OCI-LY3 (cell line): ENCODE measurements at regions not wholly inside any gene's neighbourhood (a gene's known extent, or its start where the extent isn't known, plus 50 kb on each side); places are given as distances from the start of the nearest gene placed in this dataset.

ENCODE experiments used
- H2AFZ ChIP-seq: fragments of 200-600, 300-600 bp; shearing (Covaris generic); 2 replicates; pipeline ENCODE4 v1.6.0; 2014; ENCODE audit warnings: antibody characterized with exemption, low read depth, low read length
- H3K27ac ChIP-seq: fragments of 200-600, 300-600 bp; sonication (generic); 2 replicates; pipeline ENCODE4 v1.5.1; 2014; ENCODE audit warnings: mild to moderate bottlenecking, low read length, moderate library complexity, mixed read lengths
- H3K27me3 ChIP-seq: fragments of 200-600, 300-600 bp; sonication (generic); 2 replicates; pipeline ENCODE4 v1.6.1; 2014; ENCODE audit warnings: low read depth, low read length, mixed read lengths
- H3K36me3 ChIP-seq: fragments of 200-600, 300-600 bp; sonication (generic); replicated peaks from 2 replicates; pipeline ENCODE3; 2014; ENCODE audit warnings: low read depth, low read length, mixed read lengths
- H3K4me1 ChIP-seq: fragments of 300-600, 200-600 bp; sonication (generic); 2 replicates; pipeline ENCODE4 v1.6.1; 2014; ENCODE audit warnings: low read length, mixed read lengths
- H3K4me2 ChIP-seq: fragments of 200-600, 300-600 bp; sonication (generic); 2 replicates; pipeline ENCODE4 v1.6.1; 2014; ENCODE audit warnings: low read length, mixed read lengths
- H3K4me3 ChIP-seq: fragments of 300-600, 200-600 bp; sonication (generic); 2 replicates; pipeline ENCODE4 v1.5.1; 2014; ENCODE audit warnings: antibody characterized with exemption, mild to moderate bottlenecking, low read length, moderate library complexity
- H3K79me2 ChIP-seq: fragments of 300-600, 200-600 bp; shearing (Covaris generic); 2 replicates; pipeline ENCODE4 v1.6.1; 2014; ENCODE audit warnings: mild to moderate bottlenecking, low read length, mixed read lengths
- H3K9ac ChIP-seq: fragments of 300-600, 200-600 bp; shearing (Covaris generic); 2 replicates; pipeline ENCODE4 v1.6.0; 2014; ENCODE audit warnings: mild to moderate bottlenecking, low read length, moderate library complexity
- H3K9me3 ChIP-seq: fragments of 200-600, 300-600 bp; shearing (Covaris generic); 2 replicates; pipeline ENCODE4 v1.6.1; 2014; ENCODE audit warnings: low read length, mixed read lengths; ENCODE audit not compliant: insufficient read depth
- H4K20me1 ChIP-seq: fragments of 200-600, 300-600 bp; sonication (generic); 2 replicates; pipeline ENCODE4 v1.6.1; 2016; ENCODE audit warnings: low read length, mixed read lengths; ENCODE audit not compliant: insufficient read depth
- CTCF ChIP-seq: fragments of 200-600, 300-600 bp; sonication (generic); IDR thresholded peaks from 2 replicates; pipeline ENCODE4 v1.5.1; 2014; ENCODE audit warnings: antibody characterized with exemption, low read length, low read depth
- EZH2phosphoT487 ChIP-seq: fragments of 200-600 bp; shearing (Covaris generic); IDR thresholded peaks from 2 replicates; pipeline ENCODE4 v1.6.1; 2018; ENCODE audit warnings: antibody characterized with exemption, mixed run types, low read depth

GRCh38 chr18:14912967-14913366, 165.0 kb downstream of the ANKRD30B start:
- Histone ChIP-seq H3K27ac (no peak overlapping the region), H2AFZ (no peak overlapping the region), H3K9ac (no peak overlapping the region), H4K20me1 (no peaks in the 10 kb centered on the region), H3K79me2 (no peaks in the 10 kb centered on the region), H3K4me1 (no peaks in the 10 kb centered on the region), H3K9me3 (no peaks in the 10 kb centered on the region), H3K27me3 (no peaks in the 10 kb centered on the region), H3K36me3 (no peaks in the 10 kb centered on the region), H3K4me3 (no peak overlapping the region), H3K4me2 (no peak overlapping the region)
- TF ChIP-seq CTCF: no peak
- no peak for TF ChIP-seq EZH2phosphoT487

- no peaks in the 10 kb centered on the region for H3K9me3 ChIP-seq
Measured at GRCh38 chr18:14914121-14914520, 166.1 kb downstream of the ANKRD30B start.

GRCh38 chr18:14914771-14915170, 166.8 kb downstream of the ANKRD30B start:
- H2AFZ ChIP-seq: no peak overlapping the region
- H3K36me3 ChIP-seq: no peaks in the 10 kb centered on the region
- H3K9me3 ChIP-seq: no peaks in the 10 kb centered on the region
- H3K9ac ChIP-seq: no peak overlapping the region
- no peaks in the 10 kb centered on the region for H3K79me2 ChIP-seq
- H3K4me2 ChIP-seq: no peak overlapping the region
- no peak overlapping the region for H3K27ac ChIP-seq
- no peak for TF ChIP-seq EZH2phosphoT487
- no peak for TF ChIP-seq CTCF
- H4K20me1 ChIP-seq: no peaks in the 10 kb centered on the region
- no peaks in the 10 kb centered on the region for H3K4me1 ChIP-seq
- no peaks in the 10 kb centered on the region for H3K27me3 ChIP-seq
- H3K4me3 ChIP-seq: no peak overlapping the region

More at GRCh38 chr18:14914121-14914520, 166.1 kb downstream of the ANKRD30B start:
- Histone ChIP-seq H3K4me2 (no peak overlapping the region), H3K4me3 (no peak overlapping the region), H3K79me2 (no peaks in the 10 kb centered on the region), H3K4me1 (no peaks in the 10 kb centered on the region), H3K36me3 (no peaks in the 10 kb centered on the region), H4K20me1 (no peaks in the 10 kb centered on the region), H3K27me3 (no peaks in the 10 kb centered on the region), H3K9ac (no peak overlapping the region), H3K27ac (no peak overlapping the region), H2AFZ (no peak overlapping the region)
- TF ChIP-seq EZH2phosphoT487: no peak
- TF ChIP-seq CTCF: no peak

GRCh38 chr18:14916181-14916580, 168.2 kb downstream of the ANKRD30B start:
- Histone ChIP-seq H2AFZ (no peak overlapping the region), H3K4me1 (no peaks in the 10 kb centered on the region), H3K9ac (no peak overlapping the region), H3K27ac (no peak overlapping the region), H3K36me3 (no peaks in the 10 kb centered on the region), H3K9me3 (no peaks in the 10 kb centered on the region), H3K4me3 (no peak overlapping the region), H4K20me1 (no peaks in the 10 kb centered on the region), H3K27me3 (no peaks in the 10 kb centered on the region), H3K79me2 (no peaks in the 10 kb centered on the region), H3K4me2 (no peak overlapping the region)
- no peak for TF ChIP-seq CTCF
